Sigmoid colon (tissue), 4 donors: ENCODE measurements at regions not wholly inside any gene's neighbourhood (a gene's known extent, or its start where the extent isn't known, plus 50 kb on each side); places are given as distances from the start of the nearest gene placed in this dataset.

Experiments
- EP300 ChIP-seq, 4 donors: sonication (generic); formaldehyde crosslinking; IDR thresholded peaks; one replicate each; pipeline ENCODE4 v1.6.1; 2017; ENCODE audit warnings: antibody characterized with exemption in 4 of 4
- POLR2AphosphoS5 ChIP-seq, 4 donors: sonication (generic); formaldehyde crosslinking; IDR thresholded peaks; one replicate each; pipeline ENCODE4 v1.6.1; 2017; ENCODE audit warnings: antibody characterized with exemption in 4 of 4
- TF ChIP-seq, protein P1 (sequence below), 4 experiments: fragments of 450-650 bp in 3 of 4; fragments of 200-600 bp in 1 of 4; IDR thresholded peaks; one replicate each; pipeline ENCODE4 v1.5.1; 2016 to 2019; ENCODE audit warnings: antibody characterized with exemption in 4 of 4, mild to moderate bottlenecking in 3 of 4, moderate library complexity in 2 of 4

DNA sequence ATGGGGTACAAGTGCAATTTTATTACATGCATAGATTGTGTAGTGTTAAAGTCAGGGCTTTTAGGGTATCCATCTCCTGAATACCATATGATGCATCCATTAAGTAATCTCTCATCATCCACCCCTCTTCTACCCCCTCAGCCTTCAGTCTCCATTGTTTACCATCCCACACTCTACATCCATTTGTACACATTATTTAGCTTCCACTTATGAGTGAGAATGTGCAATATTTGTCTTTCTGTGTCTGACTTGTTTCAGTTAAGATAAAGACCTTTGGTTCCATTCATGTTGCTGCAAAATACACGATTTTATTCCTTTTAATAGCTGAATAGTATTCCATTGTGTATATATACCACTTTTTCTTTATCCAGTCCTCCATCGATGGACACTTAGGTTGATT lies 222.5 kb upstream of the USP24 start:
- TF ChIP-seq, protein P1, sequence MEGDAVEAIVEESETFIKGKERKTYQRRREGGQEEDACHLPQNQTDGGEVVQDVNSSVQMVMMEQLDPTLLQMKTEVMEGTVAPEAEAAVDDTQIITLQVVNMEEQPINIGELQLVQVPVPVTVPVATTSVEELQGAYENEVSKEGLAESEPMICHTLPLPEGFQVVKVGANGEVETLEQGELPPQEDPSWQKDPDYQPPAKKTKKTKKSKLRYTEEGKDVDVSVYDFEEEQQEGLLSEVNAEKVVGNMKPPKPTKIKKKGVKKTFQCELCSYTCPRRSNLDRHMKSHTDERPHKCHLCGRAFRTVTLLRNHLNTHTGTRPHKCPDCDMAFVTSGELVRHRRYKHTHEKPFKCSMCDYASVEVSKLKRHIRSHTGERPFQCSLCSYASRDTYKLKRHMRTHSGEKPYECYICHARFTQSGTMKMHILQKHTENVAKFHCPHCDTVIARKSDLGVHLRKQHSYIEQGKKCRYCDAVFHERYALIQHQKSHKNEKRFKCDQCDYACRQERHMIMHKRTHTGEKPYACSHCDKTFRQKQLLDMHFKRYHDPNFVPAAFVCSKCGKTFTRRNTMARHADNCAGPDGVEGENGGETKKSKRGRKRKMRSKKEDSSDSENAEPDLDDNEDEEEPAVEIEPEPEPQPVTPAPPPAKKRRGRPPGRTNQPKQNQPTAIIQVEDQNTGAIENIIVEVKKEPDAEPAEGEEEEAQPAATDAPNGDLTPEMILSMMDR (IDR thresholded peaks at IDR 0.05): no peak
- TF ChIP-seq EP300 (IDR thresholded peaks at IDR 0.05): no peak
- no peak for TF ChIP-seq POLR2AphosphoS5 (IDR thresholded peaks at IDR 0.05)
